ENCODE measurements at regions not wholly inside any gene's neighbourhood (a gene's known extent, or its start where the extent isn't known, plus 50 kb on each side); places are given as distances from the start of the nearest gene placed in this dataset.

DNA sequence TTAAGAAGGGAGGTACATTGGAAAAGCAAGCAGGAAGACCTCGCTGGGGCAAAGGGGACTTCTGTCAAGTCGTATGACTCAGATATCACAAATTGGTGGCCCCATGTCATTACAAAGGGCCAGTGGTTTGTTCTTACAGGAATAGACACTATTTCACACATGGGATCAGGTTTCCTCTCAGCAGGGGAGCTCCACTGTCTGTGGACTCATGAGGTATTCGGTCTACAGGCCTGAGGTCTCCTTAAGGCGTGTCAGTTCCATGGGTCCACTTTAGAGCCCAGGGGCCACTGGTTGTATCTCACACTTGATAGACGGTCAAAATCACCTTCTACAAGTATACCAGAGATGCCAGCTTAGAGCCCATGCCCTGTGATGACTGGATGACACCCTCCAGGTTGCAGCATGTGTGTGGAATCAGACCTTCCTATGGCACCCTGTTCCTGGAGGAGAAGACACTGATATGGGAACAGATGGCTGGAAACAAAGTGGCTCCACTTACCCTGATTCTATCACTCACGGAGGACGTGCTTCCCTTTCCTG is 288.1 kb upstream of the B3GAT1 start:
- Histone ChIP-seq H3K9me3 (no peaks in the 10 kb centered on the region), H3K36me3 (no peaks in the 10 kb centered on the region), H3K27me3 (peaks cover 4% of the 10 kb centered on the region; the same call in 1 of the 2 replicates), H3K4me3 (no peak overlapping the region)
- no peak for DNase-seq

DNA sequence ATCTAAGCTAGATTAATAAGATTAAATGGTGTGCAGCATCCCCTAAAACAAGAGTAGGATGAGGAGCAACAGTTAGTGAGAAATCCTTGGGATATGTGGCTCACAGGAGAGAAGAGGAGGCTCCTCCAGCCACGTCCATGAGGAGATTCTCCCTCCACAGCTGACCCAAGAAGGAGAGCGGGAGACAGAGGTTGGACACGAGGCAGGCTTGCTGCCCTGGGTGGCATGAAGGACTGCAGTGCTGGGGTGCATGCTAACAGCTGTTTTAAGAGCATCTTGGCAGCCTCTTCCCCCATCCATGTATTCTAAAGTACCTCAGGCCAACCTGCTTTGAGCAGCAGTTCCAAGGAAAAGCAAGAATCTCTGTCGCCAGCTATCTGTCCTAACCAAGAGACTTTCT is 284.4 kb upstream of the B3GAT1 start:
- no peak for DNase-seq
- Histone ChIP-seq H3K9me3 (no peaks in the 10 kb centered on the region), H3K4me3 (no peak overlapping the region), H3K36me3 (no peaks in the 10 kb centered on the region), H3K27me3 (peaks cover 8% of the 10 kb centered on the region; the same call in 1 of the 2 replicates)

- DNase-seq: no peak
- no peaks in the 10 kb centered on the region for H3K36me3 ChIP-seq
- peaks cover 8% of the 10 kb centered on the region; the same call in 1 of the 2 replicates for H3K27me3 ChIP-seq
- H3K9me3 ChIP-seq: no peaks in the 10 kb centered on the region
- H3K4me3 ChIP-seq: no peak overlapping the region
These were observed 279.9 kb upstream of the B3GAT1 start for GRCh38 chr11:134691985-134692384.

- H3K9me3 ChIP-seq: no peaks in the 10 kb centered on the region
- no peaks in the 10 kb centered on the region for H3K36me3 ChIP-seq
- no peak overlapping the region for H3K4me3 ChIP-seq
- peaks cover 8% of the 10 kb centered on the region; the same call in 1 of the 2 replicates for H3K27me3 ChIP-seq
- no peak for DNase-seq
These were observed 279.3 kb upstream of the B3GAT1 start for GRCh38 chr11:134691295-134691873.

- Histone ChIP-seq H3K9me3 (no peaks in the 10 kb centered on the region), H3K36me3 (no peaks in the 10 kb centered on the region), H3K27me3 (peaks cover 3% of the 10 kb centered on the region; the same call in 1 of the 2 replicates), H3K4me3 (no peak overlapping the region)
- no peak for DNase-seq
These were observed 277.8 kb upstream of the B3GAT1 start for GRCh38 chr11:134689886-134690285.

GRCh38 chr11:134687548-134687947 is 275.5 kb upstream of the B3GAT1 start:
- Histone ChIP-seq H3K9me3 (no peaks in the 10 kb centered on the region), H3K36me3 (no peaks in the 10 kb centered on the region), H3K4me3 (no peak overlapping the region), H3K27me3 (no peaks in the 10 kb centered on the region; the same call in 1 of the 2 replicates)
- DNase-seq: no peak

DNA sequence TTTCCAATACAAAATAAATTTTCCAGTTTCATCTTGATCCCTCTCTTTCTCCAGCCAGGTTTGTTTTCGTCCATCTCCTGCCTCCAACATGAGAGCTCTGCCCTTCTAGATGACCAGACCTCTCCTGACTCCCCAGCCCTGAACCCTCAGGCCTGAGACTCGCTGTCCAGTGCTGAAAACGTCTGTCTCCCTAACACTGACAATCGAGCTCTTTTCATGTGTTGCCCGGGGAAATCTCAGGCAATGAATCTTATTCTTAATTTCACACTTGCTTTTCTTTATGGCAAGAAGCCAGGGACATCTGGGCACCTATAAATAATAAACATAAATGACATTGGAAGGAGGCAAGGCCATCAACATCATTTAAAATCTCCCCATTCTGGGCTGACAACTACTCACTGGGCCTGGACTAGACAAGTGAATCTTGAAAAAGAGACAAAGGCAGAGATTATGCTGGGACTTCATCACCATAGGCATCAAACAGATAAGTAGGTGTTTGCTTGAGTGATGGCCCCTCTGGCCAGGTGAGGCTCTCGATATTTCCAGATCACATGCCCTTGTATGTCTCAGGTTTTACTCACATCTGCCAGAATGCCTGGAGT is 274.5 kb upstream of the B3GAT1 start:
- DNase-seq: no peak
- H3K4me3 ChIP-seq: no peak overlapping the region
- no peaks in the 10 kb centered on the region for H3K9me3 ChIP-seq
- no peaks in the 10 kb centered on the region for H3K36me3 ChIP-seq
- H3K27me3 ChIP-seq: no peaks in the 10 kb centered on the region; the same call in 1 of the 2 replicates

DNA sequence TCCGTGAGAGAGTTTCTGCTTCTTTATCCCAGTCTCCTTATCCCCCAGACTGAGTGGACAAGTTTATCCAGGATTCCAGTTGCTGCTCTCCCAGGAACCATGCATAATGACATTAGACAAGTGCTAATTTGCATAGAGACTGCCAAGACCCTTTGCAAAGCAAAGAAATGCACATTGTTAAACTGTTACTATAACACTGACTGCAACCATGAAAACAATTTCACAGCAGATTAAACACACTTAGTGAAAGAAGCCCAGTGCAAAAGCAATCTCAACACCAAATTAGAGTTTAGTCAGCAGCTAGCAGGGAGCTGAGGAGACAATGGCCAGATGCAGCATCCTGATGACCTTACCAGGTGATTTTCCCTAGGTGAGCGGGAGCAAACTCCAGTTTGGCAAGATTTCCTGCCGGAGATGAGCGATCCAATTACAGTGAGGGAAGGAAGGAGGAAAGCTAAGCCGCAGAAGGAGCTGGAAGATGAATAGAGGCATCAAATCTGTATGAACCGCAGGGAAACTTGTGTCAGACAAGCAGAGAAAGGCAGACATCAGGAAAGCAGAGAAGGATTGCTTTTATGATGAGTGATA is 273.8 kb upstream of the B3GAT1 start:
- Histone ChIP-seq H3K36me3 (no peaks in the 10 kb centered on the region), H3K4me3 (no peak overlapping the region), H3K9me3 (no peaks in the 10 kb centered on the region), H3K27me3 (no peaks in the 10 kb centered on the region; the same call in 1 of the 2 replicates)
- no peak for DNase-seq

- no peak for DNase-seq
- no peaks in the 10 kb centered on the region for H3K9me3 ChIP-seq
- H3K36me3 ChIP-seq: no peaks in the 10 kb centered on the region
- H3K4me3 ChIP-seq: no peak overlapping the region
- no peaks in the 10 kb centered on the region; the same call in 1 of the 2 replicates for H3K27me3 ChIP-seq
These were observed 272.5 kb upstream of the B3GAT1 start for GRCh38 chr11:134684576-134684975.

DNA sequence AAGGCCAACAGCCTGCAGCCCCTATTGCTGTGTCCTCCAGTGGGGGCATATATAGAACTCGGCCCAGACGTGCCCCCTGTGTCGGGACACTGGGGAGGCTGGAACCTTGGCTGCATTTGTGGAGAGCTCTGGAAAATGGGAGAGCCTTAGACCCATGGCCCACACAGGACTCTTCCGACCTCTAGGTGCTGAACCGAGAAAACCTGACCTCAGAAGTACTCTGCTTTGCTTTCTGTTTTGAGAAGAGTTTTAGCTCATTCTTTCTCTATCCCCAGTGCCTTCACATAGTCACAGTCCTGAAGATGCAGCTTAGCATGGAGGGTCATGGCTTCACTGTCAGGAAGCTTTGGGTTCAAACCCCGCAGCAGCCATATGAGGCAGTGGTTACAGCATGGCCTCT is 271.8 kb upstream of the B3GAT1 start:
- DNase-seq: no peak
- Histone ChIP-seq H3K9me3 (no peaks in the 10 kb centered on the region), H3K4me3 (no peak overlapping the region), H3K27me3 (no peaks in the 10 kb centered on the region; the same call in 1 of the 2 replicates), H3K36me3 (no peaks in the 10 kb centered on the region)

DNA sequence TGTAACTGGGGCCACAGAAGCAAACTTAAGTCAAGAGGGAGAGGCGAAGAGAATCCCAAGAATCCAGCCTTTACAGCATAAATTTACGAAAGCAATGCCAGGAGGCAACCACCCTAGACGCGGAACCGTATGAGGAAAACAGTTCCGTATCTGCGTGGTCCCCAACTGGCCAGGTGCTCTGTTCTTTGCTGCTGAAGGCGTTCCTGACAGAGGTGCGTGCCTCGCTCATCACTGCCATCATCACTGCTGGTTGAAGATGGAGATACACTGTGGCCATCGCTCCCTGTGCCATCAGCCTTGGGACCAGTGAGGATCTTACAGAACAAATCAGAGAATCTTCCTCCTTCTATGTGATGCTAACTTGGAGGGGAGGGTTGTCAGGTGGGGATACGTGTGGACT is 270.5 kb upstream of the B3GAT1 start:
- no peak for DNase-seq
- H3K36me3 ChIP-seq: no peaks in the 10 kb centered on the region

DNA sequence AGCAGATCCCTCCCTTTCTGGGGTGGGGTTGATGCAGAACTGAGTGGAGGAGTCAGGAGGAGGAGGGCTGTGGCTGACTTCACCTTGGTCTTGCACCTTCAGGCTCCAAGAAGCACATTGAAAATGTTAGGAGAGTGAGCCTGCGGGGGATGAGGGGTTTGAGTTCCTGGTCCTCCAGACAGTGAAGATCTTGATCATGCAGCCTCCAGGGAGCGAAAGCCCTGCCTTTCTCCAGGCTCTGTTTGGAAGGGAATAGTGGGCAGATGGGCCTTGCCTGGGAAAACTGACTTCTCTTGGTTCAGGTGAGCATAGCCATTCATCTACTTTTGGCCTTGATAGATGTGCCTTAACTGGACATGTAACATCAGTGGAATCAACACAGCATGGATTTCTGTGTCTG is 267.6 kb upstream of the B3GAT1 start:
- H3K4me3 ChIP-seq: no peak overlapping the region
- no peaks in the 10 kb centered on the region for H3K36me3 ChIP-seq
- H3K27me3 ChIP-seq: no peaks in the 10 kb centered on the region; the same call in 1 of the 2 replicates
- H3K9me3 ChIP-seq: no peaks in the 10 kb centered on the region
- DNase-seq: no peak

More for the DNA sequence above, 270.5 kb upstream of the B3GAT1 start:
- no peak overlapping the region for H3K4me3 ChIP-seq
- no peaks in the 10 kb centered on the region for H3K27me3 ChIP-seq
- no peaks in the 10 kb centered on the region for H3K9me3 ChIP-seq

GRCh38 chr11:134678744-134679143 is 266.7 kb upstream of the B3GAT1 start:
- no peaks in the 10 kb centered on the region for H3K9me3 ChIP-seq

DNA sequence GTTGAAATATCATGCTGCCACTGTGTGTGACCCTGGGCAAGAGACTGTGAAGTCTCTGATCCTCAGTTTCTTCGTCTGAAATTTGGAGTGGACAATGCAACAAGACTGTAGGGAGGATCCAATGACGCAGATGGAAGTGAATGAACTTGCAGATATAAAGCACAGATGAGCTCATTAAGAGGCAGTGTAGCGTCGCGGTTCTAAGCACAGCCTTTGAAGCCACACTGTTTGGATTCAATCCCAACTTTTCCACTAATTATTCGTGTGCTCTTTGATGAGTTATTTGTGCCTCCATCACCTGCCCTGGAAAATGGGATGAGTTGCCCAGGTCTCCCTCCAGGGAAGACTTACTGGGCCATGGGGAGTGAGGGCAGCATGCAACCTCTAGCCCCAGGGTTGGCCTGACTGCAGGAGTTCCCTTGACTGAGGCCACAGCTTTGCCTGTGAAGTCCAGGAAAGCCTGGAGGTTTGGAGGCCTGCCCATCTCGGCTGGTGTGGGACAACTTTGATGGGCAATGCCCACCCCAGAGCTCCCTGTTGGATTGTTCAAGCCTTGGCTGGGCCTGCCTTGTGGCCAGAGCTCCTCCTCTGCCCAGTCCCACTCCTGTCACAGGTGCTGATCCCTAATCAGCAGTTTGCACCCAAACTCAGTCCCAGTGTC is 266.0 kb upstream of the B3GAT1 start:
- Histone ChIP-seq H3K36me3 (no peaks in the 10 kb centered on the region), H3K27me3 (peaks cover 1% of the 10 kb centered on the region), H3K4me3 (no peak overlapping the region), H3K9me3 (no peaks in the 10 kb centered on the region)
- no peak for DNase-seq

More at GRCh38 chr11:134678744-134679143, 266.7 kb upstream of the B3GAT1 start:
- no peaks in the 10 kb centered on the region; the same call in 1 of the 2 replicates for H3K27me3 ChIP-seq
- no peaks in the 10 kb centered on the region for H3K36me3 ChIP-seq
- H3K4me3 ChIP-seq: no peak overlapping the region
- no peak for DNase-seq

- peaks cover 4% of the 10 kb centered on the region for H3K27me3 ChIP-seq
- no peak overlapping the region for H3K4me3 ChIP-seq
- H3K9me3 ChIP-seq: no peaks in the 10 kb centered on the region
- DNase-seq: no peak
- H3K36me3 ChIP-seq: no peaks in the 10 kb centered on the region
These were observed 265.4 kb upstream of the B3GAT1 start for GRCh38 chr11:134677397-134677822.

GRCh38 chr11:134676516-134677287 is 264.7 kb upstream of the B3GAT1 start:
- Histone ChIP-seq H3K27me3 (peaks cover 7% of the 10 kb centered on the region), H3K36me3 (no peaks in the 10 kb centered on the region), H3K4me3 (no peak overlapping the region), H3K9me3 (no peaks in the 10 kb centered on the region)
- DNase-seq: no peak
